Myocyte (in vitro differentiated cells): ENCODE measurements at regions not wholly inside any gene's neighbourhood (a gene's known extent, or its start where the extent isn't known, plus 50 kb on each side); places are given as distances from the start of the nearest gene placed in this dataset.
A peak's percentile ranks its signal among the peaks of the same experiment; 100 is the strongest.

Source experiments
- DNase-seq: peaks from one replicate; pipeline ENCODE4 v3.0.0-alpha.2; 2012; ENCODE audit warnings: low read depth

GRCh38 chr10:59085711-59086502 is 90.5 kb upstream of the PHYHIPL start:
- no peak for DNase-seq

GRCh38 chr10:59087486-59087885 is 89.0 kb upstream of the PHYHIPL start:
- DNase-seq = no peak

GRCh38 chr10:59088912-59089573 is 87.4 kb upstream of the PHYHIPL start:
- no peak for DNase-seq

GRCh38 chr10:59090817-59091622 is 85.4 kb upstream of the PHYHIPL start:
- DNase-seq = no peak

GRCh38 chr10:59093461-59093860 is 83.0 kb upstream of the PHYHIPL start:
- no peak for DNase-seq

GRCh38 chr10:59096631-59097030 is 79.8 kb upstream of the PHYHIPL start:
- DNase-seq = no peak

GRCh38 chr10:59098387-59098786 is 78.1 kb upstream of the PHYHIPL start:
- peak; percentile 18 for DNase-seq

- peak; percentile 22 for DNase-seq
These were observed 77.5 kb upstream of the PHYHIPL start for GRCh38 chr10:59098831-59099452.

- DNase-seq = no peak
These were observed 77.0 kb upstream of the PHYHIPL start for GRCh38 chr10:59099481-59099880.

GRCh38 chr10:59102394-59102793 is 74.0 kb upstream of the PHYHIPL start:
- DNase-seq = no peak

- no peak for DNase-seq
These were observed 72.3 kb upstream of the PHYHIPL start for GRCh38 chr10:59104186-59104585.

- DNase-seq = no peak
These were observed 70.0 kb upstream of the PHYHIPL start for GRCh38 chr10:59106441-59106840.

GRCh38 chr10:59107147-59107546 is 69.3 kb upstream of the PHYHIPL start:
- no peak for DNase-seq

GRCh38 chr10:59108296-59108870 is 68.1 kb upstream of the PHYHIPL start:
- DNase-seq = no peak

- no peak for DNase-seq
These were observed 67.6 kb upstream of the PHYHIPL start for GRCh38 chr10:59108886-59109288.

- no peak for DNase-seq
These were observed 66.6 kb upstream of the PHYHIPL start for GRCh38 chr10:59109826-59110225.

GRCh38 chr10:59124187-59124586 is 52.3 kb upstream of the PHYHIPL start:
- no peak for DNase-seq

- no peak for DNase-seq
These were observed 50.8 kb upstream of the PHYHIPL start for GRCh38 chr10:59125666-59126065.

- DNase-seq = no peak
These were observed 50.2 kb upstream of the PHYHIPL start for GRCh38 chr10:59126261-59126660.
